Lower leg skin (tissue), 4 donors: ENCODE measurements at regions not wholly inside any gene's neighbourhood (a gene's known extent, or its start where the extent isn't known, plus 50 kb on each side); places are given as distances from the start of the nearest gene placed in this dataset.
"Not testable (repeated sequence)": the region's sequence is repeated elsewhere in the genome, so short reads cannot be mapped to it uniquely, and the experiment has no call there.

Experiments used
- DNase-seq, 2 donors: peaks; one replicate each; pipeline ENCODE4 v3.0.0-alpha.2; 2019; ENCODE audit warnings: low spot score in 2 of 2
- H3K4me3 ChIP-seq: fragments of 200-600 bp; sonication (generic); 2 replicates; pipeline ENCODE4 v1.5.1; 2017; ENCODE audit warnings: mild to moderate bottlenecking, low read depth; ENCODE audit not compliant: poor library complexity, severe bottlenecking
- CTCF ChIP-seq, 3 donors: fragments of 450-650 bp; IDR thresholded peaks; one replicate each; pipeline ENCODE4 v1.5.1; 2016; ENCODE audit warnings: antibody characterized with exemption in 3 of 3, mild to moderate bottlenecking in 3 of 3, moderate library complexity in 2 of 3
- POLR2A ChIP-seq, 2 donors: fragments of 450-650 bp; IDR thresholded peaks; one replicate each; pipeline ENCODE4 v1.6.1; 2016 to 2017; ENCODE audit warnings: antibody characterized with exemption in 2 of 2, mild to moderate bottlenecking in 1 of 2, moderate library complexity in 1 of 2
- WGBS, 2 donors: methylation state at CpG; one replicate each; pipeline ENCODE4 v1.1.5; 2018; 5-methylcytosine and 5-hydroxymethylcytosine counted together
- intact Hi-C: fragments of 100-400 bp; cut with DNase I; formaldehyde crosslinking; loops from one replicate; pipeline ENCODE4 v1.15.0; 2023; ENCODE audit warnings: low total_unique reads

GRCh38 chr21:33968995-33969348 is 53.4 kb upstream of the ATP5PO start:
- no peak for DNase-seq
- no peak for TF ChIP-seq CTCF (IDR thresholded peaks at IDR 0.05)
- TF ChIP-seq POLR2A (IDR thresholded peaks at IDR 0.05) = no peak
- 48 to 60% methylated on average over 4 of the region's 4 CpGs for WGBS, 2 donors
- no peak overlapping the region for H3K4me3 ChIP-seq
- intact Hi-C loops = no loop called here

GRCh38 chr21:33968080-33968994 is 52.7 kb upstream of the ATP5PO start:
- 50% methylated on average over 5 of the region's 5 CpGs for WGBS, 2 donors
- peak in 1 of 2 donors; percentile 48 for DNase-seq
- TF ChIP-seq POLR2A (IDR thresholded peaks at IDR 0.05) (no peak), CTCF (IDR thresholded peaks at IDR 0.05) (no peak)
- intact Hi-C loops = no loop called here
- no peak overlapping the region for H3K4me3 ChIP-seq

GRCh38 chr21:33967086-33967571 is 51.5 kb upstream of the ATP5PO start:
- no peak for DNase-seq
- TF ChIP-seq CTCF (IDR thresholded peaks at IDR 0.05) (no peak), POLR2A (IDR thresholded peaks at IDR 0.05) (no peak)
- intact Hi-C loops = no loop called here
- no peak overlapping the region for H3K4me3 ChIP-seq
- 92 to 93% methylated on average over 5 of the region's 5 CpGs for WGBS, 2 donors

- intact Hi-C loops = no loop called here
- no peak for TF ChIP-seq CTCF (IDR thresholded peaks at IDR 0.05)
- DNase-seq = peak in 1 of 2 donors; percentile 69
- 67 to 68% methylated on average over 4 of the region's 4 CpGs for WGBS, 2 donors
- no peak overlapping the region for H3K4me3 ChIP-seq
Measured at GRCh38 chr21:33966324-33966949, 50.8 kb upstream of the ATP5PO start.

- 96% methylated on average over 9 of the region's 9 CpGs for WGBS, 2 donors
Measured at GRCh38 chr21:33965662-33966061, 50.1 kb upstream of the ATP5PO start.

More at GRCh38 chr21:33965662-33966061, 50.1 kb upstream of the ATP5PO start:
- DNase-seq, intact Hi-C loops, H3K4me3 ChIP-seq: not testable (repeated sequence)
